HepG2 (cell line): ENCODE measurements at regions not wholly inside any gene's neighbourhood (a gene's known extent, or its start where the extent isn't known, plus 50 kb on each side); places are given as distances from the start of the nearest gene placed in this dataset.

ENCODE experiments used
- ATF7-NPFF ChIP-seq: sonication (generic); formaldehyde crosslinking; IDR thresholded peaks from 2 replicates; pipeline ENCODE4 v1.8.1; 2023; ENCODE audit warnings: mild to moderate bottlenecking, low read depth, missing genetic modification reagents, moderate library complexity
- CBFB ChIP-seq: sonication (generic); formaldehyde crosslinking; IDR thresholded peaks from 2 replicates; pipeline ENCODE4 v1.4.0; 2020; ENCODE audit warnings: missing genetic modification reagents
- CREB1 ChIP-seq, 2 experiments: fragments of 450-650 bp in 1 of 2; IDR thresholded peaks; 2 replicates each; pipeline ENCODE4 v1.6.1; 2016 to 2017; ENCODE audit warnings: control low read depth in 1 of 2, mild to moderate bottlenecking in 1 of 2, missing compliant biosample characterization in 1 of 2, missing genetic modification characterization in 1 of 2
- DR1 ChIP-seq: sonication (generic); formaldehyde crosslinking; IDR thresholded peaks from 2 replicates; pipeline ENCODE4 v1.8.0; 2021; ENCODE audit warnings: mild to moderate bottlenecking, missing genetic modification reagents, inconsistent platforms
- FOXM1 ChIP-seq: sonication (generic); formaldehyde crosslinking; IDR thresholded peaks from 2 replicates; pipeline ENCODE4 v1.5.0; 2020; ENCODE audit warnings: missing genetic modification reagents
- IRF2 ChIP-seq: IDR thresholded peaks from 2 replicates; pipeline ENCODE4 v1.6.1; 2018; ENCODE audit warnings: missing genetic modification reagents, missing compliant biosample characterization
- NRL ChIP-seq: sonication (generic); formaldehyde crosslinking; IDR thresholded peaks from 2 replicates; pipeline ENCODE4 v1.5.0; 2020; ENCODE audit warnings: missing genetic modification reagents, mild to moderate bottlenecking, moderate library complexity, borderline replicate concordance
- RARG ChIP-seq: sonication (generic); formaldehyde crosslinking; IDR thresholded peaks from 2 replicates; pipeline ENCODE4 v1.4.0; 2020; ENCODE audit warnings: low read depth, mild to moderate bottlenecking, missing genetic modification reagents
- RBFOX2 ChIP-seq: fragments of 200-400 bp; formaldehyde crosslinking; IDR thresholded peaks from 2 replicates; pipeline ENCODE4 v1.6.1; 2017; ENCODE audit warnings: low read depth, mild to moderate bottlenecking, low read length
- ZNF256 ChIP-seq: sonication (generic); formaldehyde crosslinking; conservative IDR thresholded peaks from 2 replicates; pipeline ENCODE4 v1.4.0; 2020; ENCODE audit warnings: missing genetic modification reagents
- ZNF558 ChIP-seq: sonication (generic); formaldehyde crosslinking; IDR thresholded peaks from 2 replicates; pipeline ENCODE4 v1.9.0; 2022; ENCODE audit warnings: mild to moderate bottlenecking, missing genetic modification reagents, borderline replicate concordance
- ZNF777 ChIP-seq: sonication (generic); formaldehyde crosslinking; IDR thresholded peaks from 2 replicates; pipeline ENCODE4 v1.4.0; 2020; ENCODE audit warnings: missing genetic modification reagents
- TF ChIP-seq, protein P1 (sequence below): sonication (generic); formaldehyde crosslinking; conservative IDR thresholded peaks from 2 replicates; pipeline ENCODE4 v1.8.0; 2022; ENCODE audit warnings: low read depth, missing genetic modification reagents
- TF ChIP-seq, protein P2 (sequence below): sonication (generic); formaldehyde crosslinking; IDR thresholded peaks from 2 replicates; pipeline ENCODE4 v1.4.0; 2020; ENCODE audit warnings: missing genetic modification reagents, mild to moderate bottlenecking, borderline replicate concordance
- TF ChIP-seq, protein P3 (sequence below): sonication (generic); formaldehyde crosslinking; IDR thresholded peaks from 2 replicates; pipeline ENCODE4 v1.4.0; 2020; ENCODE audit warnings: mild to moderate bottlenecking, missing genetic modification reagents
- TF ChIP-seq, protein P4 (sequence below): IDR thresholded peaks from 2 replicates; pipeline ENCODE4 v1.6.1; 2016; ENCODE audit warnings: missing genetic modification reagents, missing compliant biosample characterization

GRCh38 chr2:45273412-45274249, 264.4 kb upstream of the SIX2 start (continued):
- TF ChIP-seq DR1 (CRISPR knock-in tag) (no peak), RBFOX2 (no peak), IRF2 (peak; percentile 86; the same call in 1 of the 2 replicates), RARG (CRISPR knock-in tag) (no peak), FOXM1 (CRISPR knock-in tag) (no peak), ZNF777 (no peak), ZNF558 (CRISPR knock-in tag) (no peak), CBFB (CRISPR knock-in tag) (peak; percentile 86; the same call in 1 of the 2 replicates), ATF7-NPFF (CRISPR knock-in tag) (0 out of 2 replicates have a peak, but pooled peaks have one; percentile 35), CREB1 (IDR thresholded peaks at IDR 0.05) (no peak), CREB1 (CRISPR knock-in tag; IDR thresholded peaks at IDR 0.05) (peak; percentile 80), NRL (no peak), ZNF256 (no peak)
- TF ChIP-seq, protein P1, sequence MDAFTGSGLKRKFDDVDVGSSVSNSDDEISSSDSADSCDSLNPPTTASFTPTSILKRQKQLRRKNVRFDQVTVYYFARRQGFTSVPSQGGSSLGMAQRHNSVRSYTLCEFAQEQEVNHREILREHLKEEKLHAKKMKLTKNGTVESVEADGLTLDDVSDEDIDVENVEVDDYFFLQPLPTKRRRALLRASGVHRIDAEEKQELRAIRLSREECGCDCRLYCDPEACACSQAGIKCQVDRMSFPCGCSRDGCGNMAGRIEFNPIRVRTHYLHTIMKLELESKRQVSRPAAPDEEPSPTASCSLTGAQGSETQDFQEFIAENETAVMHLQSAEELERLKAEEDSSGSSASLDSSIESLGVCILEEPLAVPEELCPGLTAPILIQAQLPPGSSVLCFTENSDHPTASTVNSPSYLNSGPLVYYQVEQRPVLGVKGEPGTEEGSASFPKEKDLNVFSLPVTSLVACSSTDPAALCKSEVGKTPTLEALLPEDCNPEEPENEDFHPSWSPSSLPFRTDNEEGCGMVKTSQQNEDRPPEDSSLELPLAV (CRISPR knock-in tag) = no peak
- TF ChIP-seq, protein P2, sequence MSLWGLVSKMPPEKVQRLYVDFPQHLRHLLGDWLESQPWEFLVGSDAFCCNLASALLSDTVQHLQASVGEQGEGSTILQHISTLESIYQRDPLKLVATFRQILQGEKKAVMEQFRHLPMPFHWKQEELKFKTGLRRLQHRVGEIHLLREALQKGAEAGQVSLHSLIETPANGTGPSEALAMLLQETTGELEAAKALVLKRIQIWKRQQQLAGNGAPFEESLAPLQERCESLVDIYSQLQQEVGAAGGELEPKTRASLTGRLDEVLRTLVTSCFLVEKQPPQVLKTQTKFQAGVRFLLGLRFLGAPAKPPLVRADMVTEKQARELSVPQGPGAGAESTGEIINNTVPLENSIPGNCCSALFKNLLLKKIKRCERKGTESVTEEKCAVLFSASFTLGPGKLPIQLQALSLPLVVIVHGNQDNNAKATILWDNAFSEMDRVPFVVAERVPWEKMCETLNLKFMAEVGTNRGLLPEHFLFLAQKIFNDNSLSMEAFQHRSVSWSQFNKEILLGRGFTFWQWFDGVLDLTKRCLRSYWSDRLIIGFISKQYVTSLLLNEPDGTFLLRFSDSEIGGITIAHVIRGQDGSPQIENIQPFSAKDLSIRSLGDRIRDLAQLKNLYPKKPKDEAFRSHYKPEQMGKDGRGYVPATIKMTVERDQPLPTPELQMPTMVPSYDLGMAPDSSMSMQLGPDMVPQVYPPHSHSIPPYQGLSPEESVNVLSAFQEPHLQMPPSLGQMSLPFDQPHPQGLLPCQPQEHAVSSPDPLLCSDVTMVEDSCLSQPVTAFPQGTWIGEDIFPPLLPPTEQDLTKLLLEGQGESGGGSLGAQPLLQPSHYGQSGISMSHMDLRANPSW = peak; percentile 89
- TF ChIP-seq, protein P3, sequence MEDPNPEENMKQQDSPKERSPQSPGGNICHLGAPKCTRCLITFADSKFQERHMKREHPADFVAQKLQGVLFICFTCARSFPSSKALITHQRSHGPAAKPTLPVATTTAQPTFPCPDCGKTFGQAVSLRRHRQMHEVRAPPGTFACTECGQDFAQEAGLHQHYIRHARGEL (CRISPR knock-in tag) = no peak
- TF ChIP-seq, protein P4, sequence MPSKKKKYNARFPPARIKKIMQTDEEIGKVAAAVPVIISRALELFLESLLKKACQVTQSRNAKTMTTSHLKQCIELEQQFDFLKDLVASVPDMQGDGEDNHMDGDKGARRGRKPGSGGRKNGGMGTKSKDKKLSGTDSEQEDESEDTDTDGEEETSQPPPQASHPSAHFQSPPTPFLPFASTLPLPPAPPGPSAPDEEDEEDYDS (CRISPR knock-in tag) = peak; percentile 76
- TF ChIP-seq, all 625 proteins: peak for 249
